IPS DF 4.7 (cell line): ENCODE measurements at regions not wholly inside any gene's neighbourhood (a gene's known extent, or its start where the extent isn't known, plus 50 kb on each side); places are given as distances from the start of the nearest gene placed in this dataset.
"Not testable (repeated sequence)": the region's sequence is repeated elsewhere in the genome, so short reads cannot be mapped to it uniquely, and the experiment has no call there.

Experiments used
- DNase-seq: peaks from one replicate; pipeline ENCODE4 v3.0.0-alpha.2; 2013; ENCODE audit warnings: low spot score; ENCODE audit errors: extremely low read depth

DNA sequence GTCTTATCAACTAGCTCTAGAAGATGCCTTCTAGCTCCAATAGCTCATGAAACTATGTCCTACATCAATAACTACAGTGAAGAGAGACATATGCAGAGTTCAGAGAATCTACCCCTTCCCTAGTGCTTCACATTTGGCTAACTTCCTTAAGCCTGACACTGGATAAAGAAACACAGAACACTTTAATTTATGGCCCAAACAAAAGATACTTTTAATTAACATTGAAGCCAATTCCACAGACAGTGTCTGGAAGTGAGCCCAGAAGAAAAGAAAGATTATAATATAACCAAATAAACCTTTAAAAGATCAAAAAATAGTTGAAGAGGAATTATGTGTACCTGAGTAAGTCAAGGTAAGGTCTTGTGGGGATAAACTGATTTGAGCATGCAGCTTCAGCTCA is 255.2 kb downstream of the C11orf87 start:
- DNase-seq = no peak

GRCh38 chr11:109677876-109678275 is 255.9 kb downstream of the C11orf87 start:
- DNase-seq = no peak

- no peak for DNase-seq
These were observed 258.1 kb downstream of the C11orf87 start for GRCh38 chr11:109680127-109680526.

- DNase-seq = not testable (repeated sequence)
These were observed 260.8 kb downstream of the C11orf87 start for GRCh38 chr11:109682788-109683187.

DNA sequence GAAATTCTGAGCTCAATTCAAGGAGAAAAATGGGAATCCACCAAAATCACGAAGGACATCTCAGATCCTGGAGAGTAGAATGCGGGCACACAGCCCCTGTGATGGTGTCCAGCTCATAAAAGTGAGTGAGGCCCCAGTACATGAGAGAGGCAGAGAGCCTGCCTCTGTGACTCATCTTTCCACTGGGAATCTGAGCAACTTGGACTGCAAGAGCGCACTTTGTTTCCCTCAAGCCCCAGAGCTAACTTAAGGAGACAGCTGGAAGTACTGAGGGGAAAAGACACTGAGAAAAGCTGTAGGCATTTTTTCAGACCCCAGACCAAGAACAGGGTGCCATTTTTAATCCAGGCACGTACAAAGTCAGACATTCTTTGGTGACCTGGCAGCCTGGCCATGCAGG is 273.7 kb downstream of the C11orf87 start:
- DNase-seq = no peak

GRCh38 chr11:109696191-109696897 is 274.4 kb downstream of the C11orf87 start:
- no peak for DNase-seq

GRCh38 chr11:109697140-109697843 is 275.3 kb downstream of the C11orf87 start:
- DNase-seq = peak; percentile 38

DNA sequence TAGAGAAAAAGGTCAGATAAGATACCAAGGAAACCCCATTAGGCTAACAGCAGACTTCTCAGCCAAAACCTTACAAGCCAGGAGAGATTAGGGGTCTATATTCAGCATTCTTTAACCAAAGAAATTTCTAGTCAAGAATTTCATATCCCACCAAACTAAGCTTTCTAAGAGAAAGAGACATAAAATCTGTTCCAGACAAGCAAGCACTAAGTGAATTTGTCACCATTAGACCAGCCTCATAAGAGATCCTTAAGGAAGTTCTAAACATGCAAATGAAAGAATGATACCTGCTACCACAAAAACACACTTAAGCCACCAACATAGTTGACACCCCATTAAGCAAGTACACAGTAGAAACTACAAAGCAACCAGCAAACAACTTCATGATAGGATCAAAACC is 276.2 kb downstream of the C11orf87 start:
- no peak for DNase-seq

DNA sequence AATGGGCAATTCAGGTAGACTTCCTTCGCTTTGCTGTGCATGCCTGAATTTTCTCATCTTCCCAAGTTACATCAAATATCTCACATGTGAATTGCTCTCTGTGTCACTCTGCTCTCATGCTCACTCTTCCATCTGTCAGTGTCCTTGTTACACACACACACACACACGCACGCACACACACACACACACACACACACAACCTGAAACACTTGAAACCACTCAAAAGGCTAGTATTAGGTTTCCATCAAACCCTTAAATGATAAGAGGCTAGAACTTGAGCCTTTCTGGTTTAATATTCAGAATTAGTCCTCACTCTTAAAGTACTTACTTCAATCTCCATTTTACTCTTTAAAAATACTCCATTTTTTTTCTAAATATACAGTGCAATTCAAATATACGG is 282.4 kb downstream of the C11orf87 start:
- no peak for DNase-seq

DNA sequence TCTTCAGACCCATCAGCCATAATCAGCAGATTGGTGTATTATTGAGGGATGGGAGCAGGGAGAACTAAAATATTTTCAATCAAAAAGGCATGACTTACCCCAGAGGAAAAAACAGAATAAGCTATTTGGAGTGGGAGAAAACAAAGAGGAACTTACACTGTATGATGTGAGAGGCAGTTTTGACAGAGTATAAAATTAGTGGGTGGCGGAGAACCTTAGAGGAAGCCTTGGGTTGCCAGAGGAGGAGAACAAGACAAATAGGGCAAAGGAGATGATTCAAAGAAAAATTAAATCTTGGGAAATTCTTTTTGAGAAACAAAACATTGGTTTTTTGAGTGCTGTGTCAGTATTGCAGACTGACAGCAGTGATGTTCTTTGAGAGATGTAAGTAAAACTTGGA is 285.0 kb downstream of the C11orf87 start:
- no peak for DNase-seq

DNA sequence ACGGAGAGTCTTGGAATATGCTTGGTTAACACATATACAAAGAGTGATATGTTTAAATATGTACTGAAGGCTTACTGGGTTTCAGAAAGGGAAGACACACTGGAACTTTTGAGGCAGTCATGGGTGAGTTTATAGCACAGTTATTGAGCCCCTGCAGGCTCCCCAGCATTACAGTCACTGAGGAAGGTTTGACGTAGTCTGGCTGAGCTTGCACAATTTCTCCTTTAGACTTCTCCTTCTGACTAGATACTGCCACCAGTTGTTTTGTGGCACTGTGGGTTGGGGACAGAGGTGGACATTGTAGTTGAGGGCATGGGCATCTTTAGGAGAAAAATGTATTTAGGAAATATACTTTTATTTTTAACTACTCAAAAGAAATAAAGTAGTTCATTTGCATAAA is 285.4 kb downstream of the C11orf87 start:
- DNase-seq = no peak

DNA sequence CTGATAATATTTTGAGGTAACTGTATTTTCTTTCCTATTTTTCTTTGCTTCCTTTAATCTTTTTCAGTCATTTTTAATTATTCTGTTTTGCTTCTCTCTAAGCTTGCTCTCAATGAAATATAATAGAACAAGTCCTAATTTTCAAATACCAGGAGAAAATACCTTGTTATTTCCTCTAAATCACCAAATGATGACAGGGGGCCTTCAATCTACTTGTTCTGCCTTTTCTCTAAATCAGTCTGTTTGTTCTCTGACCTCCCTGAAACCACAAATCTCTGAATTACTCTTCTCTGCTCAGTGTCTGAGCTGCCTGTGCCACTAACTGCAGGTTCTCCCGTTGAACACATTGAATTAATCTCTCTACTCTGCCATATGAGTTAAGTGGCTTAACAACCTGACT is 286.2 kb downstream of the C11orf87 start:
- no peak for DNase-seq

DNA sequence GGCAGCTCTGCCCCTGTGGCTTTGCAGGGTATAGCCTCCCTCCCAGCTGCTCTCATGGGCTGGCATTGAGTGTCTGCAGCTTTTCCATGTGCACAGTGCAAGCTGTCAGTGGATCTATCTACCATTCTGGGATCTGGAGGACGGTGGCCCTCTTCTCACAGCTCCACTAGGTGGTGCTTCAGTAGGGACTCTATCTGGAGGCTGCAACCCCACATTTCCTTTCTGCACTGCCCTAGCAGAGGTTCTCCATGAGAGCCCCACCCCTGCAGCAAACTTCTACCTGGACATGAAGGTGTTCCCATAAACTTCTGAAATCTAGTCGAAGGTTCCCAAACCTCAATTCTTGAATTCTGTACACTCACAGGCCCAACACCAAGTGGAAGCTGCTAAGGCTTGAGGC is 292.5 kb downstream of the C11orf87 start:
- not testable (repeated sequence) for DNase-seq

DNA sequence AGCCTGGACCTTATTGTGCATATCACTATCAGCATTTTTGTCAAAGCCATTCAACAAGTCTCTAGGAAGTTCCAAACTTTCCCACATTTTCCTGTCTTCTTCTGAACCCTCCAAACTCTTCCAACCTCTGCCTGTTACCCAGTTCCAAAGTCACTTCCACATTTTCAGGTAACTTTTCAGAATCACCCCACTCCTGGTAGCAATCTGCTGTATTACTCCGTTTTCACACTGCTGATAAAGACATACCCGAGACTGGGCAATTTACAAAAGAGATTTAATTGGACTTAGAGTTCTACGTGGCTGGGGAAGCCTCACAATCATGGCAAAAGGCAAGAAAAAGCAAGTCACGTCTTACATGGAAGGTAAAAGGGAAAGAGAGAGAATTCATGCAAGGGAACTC is 293.4 kb downstream of the C11orf87 start:
- DNase-seq = not testable (repeated sequence)

DNA sequence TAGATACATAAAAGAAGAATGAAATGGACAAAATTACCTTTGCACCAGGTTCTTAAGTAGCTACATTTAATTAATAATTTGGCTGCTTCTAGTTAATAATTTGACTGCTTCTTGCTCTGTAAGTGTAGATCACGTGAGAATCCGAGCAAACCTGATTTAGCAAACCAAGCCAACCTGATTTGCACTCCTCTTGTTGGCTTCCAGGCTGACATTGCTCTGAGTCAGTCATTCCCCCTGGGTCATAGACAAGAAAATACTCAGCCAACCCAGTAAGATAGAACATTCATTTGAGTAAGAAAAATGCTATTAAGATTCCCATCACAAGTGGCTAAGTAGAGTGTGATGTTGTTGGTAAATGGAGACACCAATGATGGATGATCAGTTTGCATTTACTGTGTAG is 304.1 kb downstream of the C11orf87 start:
- no peak for DNase-seq

- DNase-seq = no peak
These were observed 306.1 kb downstream of the C11orf87 start for GRCh38 chr11:109728056-109728455.

- DNase-seq = no peak
These were observed 307.8 kb downstream of the C11orf87 start for GRCh38 chr11:109729761-109730160.

GRCh38 chr11:109730669-109731068 is 308.7 kb downstream of the C11orf87 start:
- no peak for DNase-seq

GRCh38 chr11:109731451-109731850 is 309.5 kb downstream of the C11orf87 start:
- DNase-seq = no peak

- no peak for DNase-seq
These were observed 311.3 kb downstream of the C11orf87 start for GRCh38 chr11:109733245-109733644.

DNA sequence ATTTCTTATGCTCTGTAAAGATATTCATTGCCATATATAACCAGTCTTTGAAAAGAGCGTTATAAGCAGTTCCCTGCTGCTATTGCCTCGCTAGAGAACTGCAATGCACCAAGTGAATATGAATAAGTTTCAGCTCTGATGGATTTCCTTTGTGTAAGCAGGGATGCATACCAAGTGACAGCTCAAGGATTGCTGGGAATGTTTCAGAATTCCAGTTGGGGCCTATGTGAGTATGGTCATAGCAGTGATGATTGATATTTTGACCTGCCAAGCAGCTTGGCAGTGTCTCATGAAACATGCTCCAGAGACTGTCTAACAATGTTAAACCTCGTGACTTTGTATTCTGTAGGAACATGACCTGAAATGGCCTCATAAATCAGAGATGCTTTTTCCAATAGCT is 312.6 kb downstream of the C11orf87 start:
- DNase-seq = no peak

DNA sequence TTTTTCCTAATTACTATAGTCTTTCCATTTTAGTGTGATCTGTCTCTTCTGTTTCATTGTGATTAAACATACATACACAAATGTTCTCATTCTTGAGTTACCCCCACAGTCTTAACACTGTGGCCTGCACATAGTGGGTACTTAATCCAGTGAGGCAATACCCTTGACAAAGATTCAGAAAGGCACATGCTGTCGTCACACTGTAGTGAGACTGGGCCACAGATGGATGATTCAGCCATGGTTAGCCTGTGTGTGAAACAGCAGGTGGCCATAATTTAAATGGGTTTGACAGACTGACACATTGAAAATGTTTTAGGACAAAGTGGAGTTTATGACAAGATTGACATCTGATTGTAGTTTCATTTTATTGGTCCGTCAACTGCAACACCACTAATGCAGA is 313.1 kb downstream of the C11orf87 start:
- no peak for DNase-seq

DNA sequence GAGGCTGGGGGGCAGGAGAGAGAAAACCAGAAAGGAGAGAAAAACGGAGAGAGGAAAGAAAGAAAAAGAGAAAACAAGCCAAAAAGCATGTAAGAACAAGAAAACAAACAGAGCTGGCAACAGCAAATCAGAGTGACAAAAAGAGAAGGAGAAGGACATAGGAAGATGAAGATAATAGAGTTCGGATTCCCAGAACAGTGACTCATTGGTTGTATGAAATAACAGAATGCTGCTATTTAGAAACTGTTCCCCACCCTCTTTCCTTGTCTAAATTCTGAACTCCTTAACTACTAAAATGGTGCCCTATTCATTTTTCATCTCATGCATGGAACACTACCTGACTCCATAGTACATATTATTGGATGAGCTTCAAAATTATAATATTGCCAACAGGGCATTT is 317.4 kb downstream of the C11orf87 start:
- no peak for DNase-seq
